ENCODE measurements at regions not wholly inside any gene's neighbourhood (a gene's known extent, or its start where the extent isn't known, plus 50 kb on each side); places are given as distances from the start of the nearest gene placed in this dataset.

DNA sequence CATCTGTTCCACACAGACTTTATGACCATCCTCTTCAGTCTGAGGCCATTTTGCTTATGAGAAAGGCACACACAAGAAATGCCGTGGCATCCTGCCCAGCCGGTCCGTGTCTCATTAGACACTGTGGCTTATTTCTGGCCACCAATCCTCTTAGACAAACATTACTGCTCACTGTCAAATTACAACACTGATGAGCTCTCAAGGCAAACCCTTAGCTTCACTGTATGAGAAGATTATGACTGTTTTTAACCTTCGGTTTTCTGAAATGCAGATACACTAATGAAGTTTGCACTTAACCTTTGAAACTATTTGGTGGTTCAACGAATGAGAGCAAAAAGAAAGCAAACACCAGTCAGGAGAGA is 50.5 kb upstream of the DST start:
- H3K27me3 ChIP-seq = no peaks in the 10 kb centered on the region
- peak overlapping the region; percentile 52 to 87 (median 80) for H3K27ac ChIP-seq
- H3K4me1 ChIP-seq = peaks cover 0 to 53% (median 31%) of the 10 kb centered on the region in 4 donors
- H3K9me3 ChIP-seq = no peaks in the 10 kb centered on the region
- H3K4me3 ChIP-seq = peak overlapping the region in 3 of 4 donors; percentile 18 to 23 (median 21)
- 27 to 34% (median 31%) methylated on average over 5 of the region's 5 CpGs for WGBS, 5 donors
- intact Hi-C loops (cut with DNase I; ENCODE audit: low total_unique reads) = loop anchor here (10.0 kb wide), 1 partner anchor 152 kb away; no protein-coding TSS in a partner anchor
- TF ChIP-seq, protein P1, sequence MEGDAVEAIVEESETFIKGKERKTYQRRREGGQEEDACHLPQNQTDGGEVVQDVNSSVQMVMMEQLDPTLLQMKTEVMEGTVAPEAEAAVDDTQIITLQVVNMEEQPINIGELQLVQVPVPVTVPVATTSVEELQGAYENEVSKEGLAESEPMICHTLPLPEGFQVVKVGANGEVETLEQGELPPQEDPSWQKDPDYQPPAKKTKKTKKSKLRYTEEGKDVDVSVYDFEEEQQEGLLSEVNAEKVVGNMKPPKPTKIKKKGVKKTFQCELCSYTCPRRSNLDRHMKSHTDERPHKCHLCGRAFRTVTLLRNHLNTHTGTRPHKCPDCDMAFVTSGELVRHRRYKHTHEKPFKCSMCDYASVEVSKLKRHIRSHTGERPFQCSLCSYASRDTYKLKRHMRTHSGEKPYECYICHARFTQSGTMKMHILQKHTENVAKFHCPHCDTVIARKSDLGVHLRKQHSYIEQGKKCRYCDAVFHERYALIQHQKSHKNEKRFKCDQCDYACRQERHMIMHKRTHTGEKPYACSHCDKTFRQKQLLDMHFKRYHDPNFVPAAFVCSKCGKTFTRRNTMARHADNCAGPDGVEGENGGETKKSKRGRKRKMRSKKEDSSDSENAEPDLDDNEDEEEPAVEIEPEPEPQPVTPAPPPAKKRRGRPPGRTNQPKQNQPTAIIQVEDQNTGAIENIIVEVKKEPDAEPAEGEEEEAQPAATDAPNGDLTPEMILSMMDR (IDR thresholded peaks at IDR 0.05) = no peak
- peak in 2 of 3 donors; percentile 60 to 72 for TF ChIP-seq POLR2AphosphoS5 (IDR thresholded peaks at IDR 0.05)
- DNase-seq = peak; percentile 74 to 84
- H3K36me3 ChIP-seq = no peaks in the 10 kb centered on the region

DNA sequence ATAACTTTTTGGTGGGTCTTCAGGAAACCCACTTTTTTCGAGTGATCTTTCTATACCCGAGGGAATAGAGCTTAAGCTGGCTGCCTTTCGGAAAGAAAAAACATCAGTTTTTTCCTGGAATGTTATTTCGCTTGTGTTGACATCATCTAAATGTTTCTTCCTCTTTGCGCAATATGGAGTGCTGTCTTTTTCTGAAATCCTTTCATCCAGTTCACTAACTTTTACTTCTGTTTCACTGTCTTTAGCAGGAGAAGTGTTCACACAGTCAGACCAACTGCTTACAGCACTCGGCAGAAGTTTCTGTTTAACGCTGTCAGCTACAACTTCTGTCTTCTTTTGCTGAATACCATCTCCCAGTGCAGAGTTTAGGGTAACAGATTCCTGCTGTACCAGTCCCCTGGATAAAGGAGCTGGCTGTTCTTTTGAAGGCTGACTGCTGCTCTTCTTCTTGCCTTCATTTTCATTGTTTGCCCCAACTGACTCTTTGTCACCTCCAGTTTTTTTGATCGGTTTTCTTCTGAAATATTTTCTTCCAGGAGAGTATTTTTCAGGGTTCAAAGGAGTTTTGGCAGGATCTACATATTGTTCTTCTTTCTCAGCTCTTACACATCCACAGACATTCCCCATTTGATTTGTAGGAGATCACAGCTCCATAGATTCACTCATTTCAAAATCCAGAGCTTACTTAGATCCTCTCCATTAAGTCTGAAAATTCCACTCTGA is 50.0 kb upstream of the DST start:
- no peaks in the 10 kb centered on the region for H3K36me3 ChIP-seq
- TF ChIP-seq, protein P1 (IDR thresholded peaks at IDR 0.05) = no peak
- peak; percentile 25 to 44 (median 29) for TF ChIP-seq POLR2AphosphoS5 (IDR thresholded peaks at IDR 0.05)
- WGBS, 5 donors = 49 to 78% (median 57%) methylated on average over 8 of the region's 8 CpGs
- no peaks in the 10 kb centered on the region for H3K9me3 ChIP-seq
- H3K4me1 ChIP-seq = peaks cover 0 to 56% (median 34%) of the 10 kb centered on the region in 4 donors
- DNase-seq = peak in 1 of 2 donors; percentile 49
- H3K27me3 ChIP-seq = no peaks in the 10 kb centered on the region
- intact Hi-C loops (cut with DNase I; ENCODE audit: low total_unique reads) = loop anchor here (10.0 kb wide), 1 partner anchor 152 kb away; no protein-coding TSS in a partner anchor
- peak overlapping the region; percentile 8 to 23 (median 20) for H3K4me3 ChIP-seq
- H3K27ac ChIP-seq = peak overlapping the region; percentile 52 to 87 (median 80)
